Activated T-cell treated with anti-CD3 and anti-CD28 coated beads, Interleukin-2, amount 50 U/mL, for 24 hours (primary cell): ENCODE measurements at regions not wholly inside any gene's neighbourhood (a gene's known extent, or its start where the extent isn't known, plus 50 kb on each side); places are given as distances from the start of the nearest gene placed in this dataset.

ENCODE experiments used
- DNase-seq: peaks from one replicate; pipeline ENCODE4 v3.0.0-alpha.2; 2020
- H3K27ac Mint-ChIP-seq: 2 replicates; pipeline ENCODE4 v1.8.0; 2020; ENCODE audit warnings: mild to moderate bottlenecking, mixed read lengths
- H3K27me3 Mint-ChIP-seq: 2 replicates; pipeline ENCODE4 v1.8.0; 2020; ENCODE audit warnings: mixed read lengths
- H3K36me3 Mint-ChIP-seq: 2 replicates; pipeline ENCODE4 v1.8.0; 2020; ENCODE audit warnings: low read depth, mixed read lengths
- H3K4me1 Mint-ChIP-seq: 2 replicates; pipeline ENCODE4 v1.8.0; 2020; ENCODE audit warnings: low read depth, mixed read lengths
- H3K4me3 Mint-ChIP-seq: 2 replicates; pipeline ENCODE4 v1.8.0; 2020; ENCODE audit warnings: mild to moderate bottlenecking, moderate library complexity, mixed read lengths
- H3K9me3 Mint-ChIP-seq: 2 replicates; pipeline ENCODE4 v1.8.0; 2020; ENCODE audit warnings: mixed read lengths

DNA sequence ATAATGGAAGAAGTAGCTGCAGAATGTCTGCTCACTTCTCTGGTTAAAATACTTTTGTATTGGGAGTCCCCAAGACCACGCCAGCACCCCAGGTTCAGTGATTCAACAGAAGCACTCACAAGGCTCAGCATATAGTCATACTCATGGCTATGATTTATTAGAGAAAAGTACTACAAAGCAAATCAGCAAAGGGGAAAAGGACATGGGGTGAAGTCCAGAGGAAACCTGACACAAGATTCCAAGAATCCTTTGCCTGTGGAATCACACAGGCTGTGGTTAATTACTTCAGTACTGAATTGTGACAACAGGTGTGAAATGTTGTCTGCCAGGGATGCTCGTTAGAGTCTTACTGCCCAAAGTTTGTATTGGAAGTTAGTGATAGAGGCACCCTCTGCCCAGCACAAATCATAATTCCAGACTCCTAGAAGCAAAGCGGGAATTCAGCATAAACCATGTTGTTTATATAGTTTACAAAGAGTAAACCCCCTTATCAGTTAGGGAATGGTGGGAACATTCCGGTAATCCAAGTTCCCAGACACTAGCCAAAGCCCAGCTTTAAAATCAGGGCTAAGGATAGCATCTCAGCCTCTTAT, 79.4 kb downstream of the HYCC1 start:
- Mint-ChIP-seq H3K36me3 (no peaks in the 10 kb centered on the region), H3K9me3 (peaks cover 7% of the 10 kb centered on the region), H3K27me3 (peaks cover 2% of the 10 kb centered on the region), H3K4me3 (no peak overlapping the region), H3K27ac (no peak overlapping the region), H3K4me1 (no peaks in the 10 kb centered on the region)
- no peak for DNase-seq

DNA sequence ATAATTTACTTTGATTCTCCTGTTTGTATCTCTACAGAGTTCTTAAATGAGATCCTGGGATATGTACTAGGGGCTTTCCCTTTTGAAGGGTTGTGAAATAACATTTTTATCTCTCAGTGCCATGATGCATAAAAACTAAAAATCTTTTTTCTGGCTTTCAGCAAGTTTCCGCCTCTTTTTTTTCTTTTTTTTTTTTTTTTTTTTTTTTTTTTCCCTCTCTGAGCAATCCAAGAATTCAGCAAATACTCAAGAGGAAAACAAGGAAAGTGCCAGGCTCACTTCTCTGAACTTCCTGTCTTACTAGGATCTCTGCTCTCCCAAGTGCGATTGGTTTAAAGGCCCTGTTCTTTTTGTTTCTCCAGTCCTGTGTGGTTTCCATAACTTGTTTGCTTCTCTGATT, 79.9 kb downstream of the HYCC1 start:
- no peak overlapping the region for H3K27ac Mint-ChIP-seq
- peaks cover 2% of the 10 kb centered on the region for H3K27me3 Mint-ChIP-seq
- no peaks in the 10 kb centered on the region for H3K4me1 Mint-ChIP-seq
- peaks cover 7% of the 10 kb centered on the region for H3K9me3 Mint-ChIP-seq
- no peak for DNase-seq
- H3K36me3 Mint-ChIP-seq, result no peaks in the 10 kb centered on the region
- H3K4me3 Mint-ChIP-seq, result no peak overlapping the region

DNA sequence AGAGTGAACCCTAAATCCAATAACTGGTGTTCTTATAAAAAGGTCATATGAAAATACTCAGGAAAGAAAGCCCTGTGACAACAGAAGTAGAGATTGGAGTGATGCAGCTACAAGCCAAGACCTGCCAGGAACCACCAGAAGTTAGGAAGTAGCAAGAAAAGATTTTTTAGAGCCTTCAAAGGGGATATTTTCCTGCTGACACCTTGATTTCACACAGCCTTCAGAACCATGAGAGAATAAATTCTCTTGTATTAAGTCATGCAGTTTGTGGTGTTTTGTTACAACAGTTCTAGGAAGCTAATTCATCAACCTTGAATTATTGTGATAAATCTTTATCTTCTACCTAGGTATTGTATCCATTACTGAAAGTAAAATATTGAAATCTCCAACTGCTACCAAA, 81.0 kb downstream of the HYCC1 start:
- H3K27ac Mint-ChIP-seq, result no peak overlapping the region
- H3K27me3 Mint-ChIP-seq, result peaks cover 2% of the 10 kb centered on the region
- H3K4me1 Mint-ChIP-seq, result no peaks in the 10 kb centered on the region
- H3K36me3 Mint-ChIP-seq, result no peaks in the 10 kb centered on the region
- H3K4me3 Mint-ChIP-seq, result no peak overlapping the region
- DNase-seq, result no peak
- peaks cover 7% of the 10 kb centered on the region for H3K9me3 Mint-ChIP-seq

DNA sequence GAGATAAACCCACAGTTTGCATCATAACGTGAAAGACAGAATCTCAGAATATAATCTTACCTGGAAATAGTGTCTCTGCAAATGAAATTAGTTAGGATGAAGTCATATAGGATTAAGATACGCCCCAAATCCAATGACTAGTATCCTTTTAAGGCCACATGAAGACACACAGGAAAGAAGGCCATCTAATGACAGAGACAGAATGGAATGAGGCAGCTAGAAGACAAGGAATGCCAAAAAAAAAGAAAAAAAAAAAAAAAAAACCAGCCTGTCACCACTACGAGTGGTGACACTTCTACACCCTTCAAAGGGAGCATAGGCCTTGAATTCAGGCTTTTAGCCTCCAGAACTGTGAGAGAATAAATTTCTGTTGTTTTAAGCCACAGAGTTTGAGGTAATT, 82.9 kb downstream of the HYCC1 start:
- no peak overlapping the region for H3K27ac Mint-ChIP-seq
- no peak for DNase-seq
- no peaks in the 10 kb centered on the region for H3K4me1 Mint-ChIP-seq
- H3K4me3 Mint-ChIP-seq, result no peak overlapping the region
- H3K36me3 Mint-ChIP-seq, result no peaks in the 10 kb centered on the region
- peaks cover 7% of the 10 kb centered on the region for H3K9me3 Mint-ChIP-seq
- peaks cover 2% of the 10 kb centered on the region for H3K27me3 Mint-ChIP-seq

DNA sequence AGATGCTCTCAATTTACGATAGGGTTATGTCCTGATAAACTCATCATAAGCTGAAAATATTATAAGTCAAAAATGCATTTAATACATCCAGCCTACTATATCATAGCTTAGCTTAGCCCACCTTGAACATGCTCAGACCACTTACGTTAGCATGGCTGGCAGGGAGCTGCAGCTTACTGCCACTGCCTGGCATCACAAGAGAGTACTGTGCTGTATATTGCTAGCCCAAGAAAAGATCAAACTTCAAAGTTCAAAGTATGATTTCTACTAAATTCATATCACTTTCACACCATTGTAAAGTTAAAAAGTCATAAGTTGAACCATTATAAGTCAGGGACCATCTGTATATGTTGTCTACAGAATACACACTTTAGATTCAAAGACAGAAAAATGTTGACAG, 91.6 kb downstream of the HYCC1 start:
- no peak overlapping the region for H3K4me3 Mint-ChIP-seq
- no peaks in the 10 kb centered on the region for H3K9me3 Mint-ChIP-seq
- no peak overlapping the region for H3K27ac Mint-ChIP-seq
- DNase-seq, result no peak
- H3K27me3 Mint-ChIP-seq, result no peaks in the 10 kb centered on the region
- H3K36me3 Mint-ChIP-seq, result no peaks in the 10 kb centered on the region
- H3K4me1 Mint-ChIP-seq, result no peaks in the 10 kb centered on the region

DNA sequence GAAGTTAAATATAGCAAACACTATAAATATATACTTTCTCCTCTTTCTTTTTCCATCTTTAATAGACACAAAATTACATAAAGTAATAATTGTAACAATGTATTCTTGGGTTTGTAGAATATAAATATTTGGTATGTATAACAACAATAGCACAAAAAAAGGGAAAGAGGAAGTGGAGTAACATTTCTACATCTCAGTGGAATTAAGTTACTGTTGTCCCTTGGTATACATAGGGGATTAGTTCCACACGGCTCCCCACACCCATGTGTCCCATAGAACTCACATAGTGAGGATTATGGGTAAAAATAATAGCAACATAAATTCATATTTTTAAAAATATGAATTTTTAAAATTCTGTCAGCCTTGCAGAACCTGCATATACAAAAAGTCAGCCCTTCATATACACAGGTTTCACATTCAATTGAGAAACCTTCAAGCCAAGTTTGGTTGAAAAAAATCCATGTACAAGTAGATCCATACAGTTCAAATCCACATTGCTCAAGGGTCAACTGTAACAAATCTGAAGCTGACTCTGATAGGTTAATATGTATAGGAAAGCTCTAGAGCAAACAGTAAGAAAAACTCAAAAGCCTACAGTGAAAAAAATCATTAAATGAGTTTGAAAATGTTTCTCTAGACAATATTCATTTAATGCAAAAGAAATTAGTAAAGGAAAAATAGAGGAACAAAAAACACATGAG, 92.4 kb downstream of the HYCC1 start:
- Mint-ChIP-seq H3K27ac (no peak overlapping the region), H3K27me3 (no peaks in the 10 kb centered on the region), H3K9me3 (no peaks in the 10 kb centered on the region), H3K36me3 (no peaks in the 10 kb centered on the region), H3K4me1 (no peaks in the 10 kb centered on the region), H3K4me3 (no peak overlapping the region)
- no peak for DNase-seq

DNA sequence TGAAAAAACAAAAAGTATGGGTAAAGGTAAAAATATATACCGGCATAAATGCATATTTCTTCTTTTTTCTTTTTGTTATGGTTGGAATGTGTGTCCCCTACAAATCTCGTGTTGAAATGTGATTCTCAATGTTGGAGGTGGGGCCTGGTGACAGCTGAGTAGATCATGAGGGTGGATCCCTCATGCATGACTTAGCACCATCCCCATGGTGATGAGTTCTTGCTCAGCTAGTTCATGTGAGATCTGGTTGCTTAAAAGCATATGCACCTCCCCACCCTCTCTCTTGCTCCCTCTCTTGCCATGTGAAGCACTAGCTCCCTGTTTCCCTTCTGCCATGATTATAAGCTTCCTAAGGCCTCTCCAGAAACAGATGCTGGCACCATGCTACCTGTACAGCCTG, 93.3 kb downstream of the HYCC1 start:
- no peaks in the 10 kb centered on the region for H3K36me3 Mint-ChIP-seq
- DNase-seq, result no peak
- no peaks in the 10 kb centered on the region for H3K27me3 Mint-ChIP-seq
- no peaks in the 10 kb centered on the region for H3K9me3 Mint-ChIP-seq
- no peak overlapping the region for H3K27ac Mint-ChIP-seq
- H3K4me1 Mint-ChIP-seq, result no peaks in the 10 kb centered on the region
- no peak overlapping the region for H3K4me3 Mint-ChIP-seq

DNA sequence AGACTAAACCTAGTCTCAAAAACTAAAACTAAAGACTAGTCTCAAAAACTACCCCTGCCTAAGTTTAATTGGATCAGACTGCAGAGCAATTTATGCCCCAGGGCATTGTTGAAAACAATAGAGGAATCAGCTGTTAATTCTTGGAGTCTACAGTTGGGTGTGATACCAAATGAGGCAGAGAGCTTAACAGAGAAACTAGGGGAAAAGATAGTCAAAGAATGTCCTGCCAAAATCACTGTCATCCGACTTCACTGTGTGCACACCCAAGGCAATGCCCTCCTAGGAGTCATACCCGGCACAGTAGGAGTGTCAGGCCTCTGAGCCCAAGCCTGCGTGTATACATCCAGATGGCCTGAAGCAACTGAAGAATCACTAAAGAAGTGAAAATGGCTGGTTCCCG, 90.5 kb upstream of the TOMM7 start:
- Mint-ChIP-seq H3K4me1 (no peaks in the 10 kb centered on the region), H3K4me3 (no peak overlapping the region), H3K27me3 (no peaks in the 10 kb centered on the region), H3K27ac (no peak overlapping the region), H3K36me3 (no peaks in the 10 kb centered on the region), H3K9me3 (peaks cover 6% of the 10 kb centered on the region)
- DNase-seq, result no peak

DNA sequence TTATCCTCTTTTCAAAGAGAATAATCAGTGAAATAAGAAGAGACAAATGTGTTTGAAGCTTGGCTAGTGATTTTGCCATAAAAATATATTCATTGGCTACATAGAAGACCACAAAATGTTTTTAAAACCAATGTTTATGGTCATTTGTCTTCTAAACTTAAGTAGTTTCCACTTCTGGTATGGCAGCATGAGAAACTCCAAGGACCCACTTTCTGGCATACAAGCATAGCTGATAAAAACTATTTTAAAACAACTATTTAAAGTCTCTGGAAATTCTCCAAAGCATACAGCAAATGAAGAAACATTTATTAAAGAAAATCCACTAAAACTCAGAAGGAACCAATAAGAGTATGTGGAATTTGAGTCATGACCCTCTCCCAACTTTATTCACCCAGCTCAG, 89.2 kb upstream of the TOMM7 start:
- H3K4me1 Mint-ChIP-seq, result no peaks in the 10 kb centered on the region
- H3K4me3 Mint-ChIP-seq, result no peak overlapping the region
- no peak for DNase-seq
- no peaks in the 10 kb centered on the region for H3K36me3 Mint-ChIP-seq
- no peak overlapping the region for H3K27ac Mint-ChIP-seq
- H3K27me3 Mint-ChIP-seq, result no peaks in the 10 kb centered on the region
- peaks cover 6% of the 10 kb centered on the region for H3K9me3 Mint-ChIP-seq

DNA sequence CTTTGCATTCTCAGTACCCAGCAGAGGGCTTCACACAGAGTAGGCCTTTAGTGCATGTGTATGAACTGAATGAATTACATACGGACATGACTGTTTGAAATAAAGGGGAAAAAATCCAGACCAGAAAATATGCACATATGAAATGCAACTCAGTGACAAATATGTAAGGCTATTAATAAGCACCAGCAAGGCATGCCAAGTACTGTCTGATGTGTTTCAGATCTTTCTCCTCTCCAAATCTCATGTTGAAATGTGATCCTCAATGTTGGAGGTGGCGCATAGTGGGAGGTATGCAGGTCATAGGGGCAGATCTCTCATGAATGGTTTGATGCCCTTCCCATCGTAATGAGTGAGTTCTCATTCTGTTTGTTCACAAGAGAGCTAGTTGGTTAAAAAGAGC, 87.3 kb upstream of the TOMM7 start:
- H3K27ac Mint-ChIP-seq, result no peak overlapping the region
- no peaks in the 10 kb centered on the region for H3K36me3 Mint-ChIP-seq
- no peak overlapping the region for H3K4me3 Mint-ChIP-seq
- no peaks in the 10 kb centered on the region for H3K4me1 Mint-ChIP-seq
- no peaks in the 10 kb centered on the region for H3K27me3 Mint-ChIP-seq
- peaks cover 6% of the 10 kb centered on the region for H3K9me3 Mint-ChIP-seq
- no peak for DNase-seq

DNA sequence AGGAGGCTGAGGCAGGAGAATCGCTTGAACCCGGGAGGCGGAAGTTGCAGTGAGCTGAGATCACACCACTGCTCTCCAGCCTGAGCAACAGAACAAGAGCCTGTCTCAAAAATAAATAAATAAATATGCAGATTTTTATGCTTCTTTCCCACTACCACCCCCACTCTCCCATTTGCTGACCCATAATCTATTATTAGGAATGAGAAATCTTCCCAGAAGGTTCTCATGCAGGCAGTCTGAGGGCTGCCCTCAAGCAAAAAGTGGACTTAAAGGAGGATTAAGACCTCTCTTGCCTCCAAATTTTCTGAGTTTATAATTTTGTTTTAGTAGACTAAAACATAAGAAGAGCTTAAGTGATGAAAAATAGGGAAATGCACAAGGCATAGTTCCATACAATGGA, 85.2 kb upstream of the TOMM7 start:
- DNase-seq, result no peak
- Mint-ChIP-seq H3K36me3 (no peaks in the 10 kb centered on the region), H3K27ac (no peak overlapping the region), H3K9me3 (no peaks in the 10 kb centered on the region), H3K4me1 (no peaks in the 10 kb centered on the region), H3K27me3 (no peaks in the 10 kb centered on the region), H3K4me3 (no peak overlapping the region)

DNA sequence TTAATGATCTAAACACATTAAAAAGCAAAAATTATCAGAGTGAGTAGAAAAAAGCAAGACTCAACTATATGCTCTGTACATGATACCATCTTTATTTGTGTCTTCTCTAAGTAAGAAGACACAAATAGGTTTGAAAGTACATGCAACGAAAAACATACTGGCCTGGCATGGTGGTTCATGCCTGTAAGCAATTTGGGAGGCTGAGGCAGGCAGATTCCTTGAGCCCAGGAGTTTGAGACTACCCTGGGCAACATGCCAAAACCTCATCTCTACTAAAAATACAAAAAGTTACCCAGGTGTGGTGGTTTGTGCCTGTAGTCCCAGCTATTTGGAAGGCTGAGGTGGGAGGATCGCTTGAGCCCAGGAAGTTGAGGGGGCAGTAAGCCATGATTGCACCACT, 78.1 kb upstream of the TOMM7 start:
- H3K9me3 Mint-ChIP-seq, result no peaks in the 10 kb centered on the region
- no peaks in the 10 kb centered on the region for H3K36me3 Mint-ChIP-seq
- H3K4me3 Mint-ChIP-seq, result no peak overlapping the region
- peaks cover 2% of the 10 kb centered on the region for H3K4me1 Mint-ChIP-seq
- no peak for DNase-seq
- no peak overlapping the region for H3K27ac Mint-ChIP-seq
- H3K27me3 Mint-ChIP-seq, result peaks cover 5% of the 10 kb centered on the region

DNA sequence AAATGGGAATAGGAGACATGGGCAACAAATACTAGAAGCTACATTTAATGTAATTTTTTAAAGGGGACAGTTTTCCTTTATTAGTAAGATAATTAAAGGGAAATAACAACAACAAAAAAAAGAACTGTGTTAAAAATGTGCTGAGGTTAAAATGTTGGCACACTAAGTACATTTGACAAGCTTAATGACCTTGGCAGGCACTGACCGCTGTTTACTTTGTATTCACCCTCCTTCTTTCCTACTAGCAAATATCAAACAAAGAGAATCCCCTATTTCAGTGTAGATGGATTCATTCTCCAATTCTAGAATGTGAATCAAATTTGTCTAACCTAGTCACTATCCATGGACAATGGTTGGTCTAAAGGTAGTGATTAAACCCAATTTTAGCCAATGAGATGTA, 77.5 kb upstream of the TOMM7 start:
- DNase-seq, result no peak

DNA sequence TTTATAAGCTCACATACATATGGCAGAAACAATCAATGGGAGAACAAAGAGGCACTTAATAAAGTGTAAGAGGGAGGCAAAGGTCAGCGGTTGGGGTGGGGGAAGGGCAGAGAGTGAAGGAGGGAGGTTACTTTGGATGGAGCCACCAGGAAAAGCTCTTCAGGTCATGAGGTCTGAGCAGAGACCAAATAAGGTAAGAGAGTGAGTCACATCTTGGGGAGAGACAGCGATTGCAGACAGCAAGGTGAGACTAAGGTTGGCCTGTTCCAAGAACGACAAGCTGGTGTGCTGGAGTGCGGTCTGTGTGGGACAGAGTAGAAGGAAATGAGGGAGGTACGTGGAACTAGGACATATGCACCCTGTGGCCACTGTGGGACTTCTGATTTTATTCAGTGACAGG, 74.3 kb upstream of the TOMM7 start:
- Mint-ChIP-seq H3K36me3 (no peaks in the 10 kb centered on the region), H3K4me3 (no peak overlapping the region), H3K4me1 (peaks cover 2% of the 10 kb centered on the region), H3K27me3 (peaks cover 17% of the 10 kb centered on the region), H3K27ac (no peak overlapping the region), H3K9me3 (no peaks in the 10 kb centered on the region)
- no peak for DNase-seq

More for the DNA sequence above, 77.5 kb upstream of the TOMM7 start:
- no peak overlapping the region for H3K4me3 Mint-ChIP-seq
- peaks cover 2% of the 10 kb centered on the region for H3K4me1 Mint-ChIP-seq
- H3K36me3 Mint-ChIP-seq, result no peaks in the 10 kb centered on the region
- no peaks in the 10 kb centered on the region for H3K9me3 Mint-ChIP-seq
- peaks cover 11% of the 10 kb centered on the region for H3K27me3 Mint-ChIP-seq
- H3K27ac Mint-ChIP-seq, result no peak overlapping the region

DNA sequence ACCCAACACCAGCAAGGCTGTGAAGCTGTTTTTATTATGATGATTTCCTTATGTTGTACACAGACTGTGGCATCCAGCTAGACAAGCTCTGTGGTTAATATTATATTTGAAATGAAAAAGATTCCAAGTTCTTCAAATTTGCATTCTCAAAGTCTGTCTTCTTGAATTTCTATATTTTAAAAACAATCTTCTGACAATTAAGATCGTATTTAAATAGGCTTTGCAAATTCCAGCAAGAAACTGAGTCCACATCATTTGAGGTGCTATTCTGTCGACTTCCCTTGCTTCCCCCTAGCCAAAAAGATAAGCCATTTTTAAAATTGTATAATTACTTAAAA, 73.1 kb upstream of the TOMM7 start:
- peaks cover 2% of the 10 kb centered on the region for H3K4me1 Mint-ChIP-seq
- H3K36me3 Mint-ChIP-seq, result no peaks in the 10 kb centered on the region
- H3K27me3 Mint-ChIP-seq, result peaks cover 17% of the 10 kb centered on the region
- no peak for DNase-seq
- H3K4me3 Mint-ChIP-seq, result no peak overlapping the region
- H3K9me3 Mint-ChIP-seq, result no peaks in the 10 kb centered on the region
- no peak overlapping the region for H3K27ac Mint-ChIP-seq
